GM12872 (cell line): ENCODE measurements at regions not wholly inside any gene's neighbourhood (a gene's known extent, or its start where the extent isn't known, plus 50 kb on each side); places are given as distances from the start of the nearest gene placed in this dataset.

ENCODE experiments used
- CTCF ChIP-seq: IDR thresholded peaks from 3 replicates; pipeline ENCODE4 v1.5.1; 2011; ENCODE audit warnings: low read depth, mild to moderate bottlenecking, low read length, moderate library complexity; ENCODE audit not compliant: insufficient read depth

DNA sequence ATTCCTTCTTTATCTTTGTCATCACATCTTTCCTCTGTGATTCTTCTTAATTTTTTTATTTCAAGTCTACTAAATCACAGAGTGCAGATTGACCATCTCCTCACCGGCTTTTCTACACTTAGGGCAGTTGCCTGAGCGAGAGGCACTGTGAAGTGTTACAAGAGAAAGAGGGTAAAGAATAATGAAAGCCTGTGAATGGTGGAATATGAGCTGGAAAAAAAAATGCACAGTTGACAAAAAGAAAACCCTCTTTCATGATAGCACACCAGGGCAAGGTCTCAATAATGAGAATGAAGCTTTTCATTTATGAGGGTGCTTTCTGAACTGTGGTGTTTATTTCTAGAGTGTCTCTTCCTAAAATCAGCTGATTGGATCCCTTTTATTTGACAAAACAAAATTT lies 106.2 kb upstream of the PDE3A start:
- no peak for TF ChIP-seq CTCF

GRCh38 chr12:20264026-20264425 lies 104.3 kb upstream of the PDE3A start:
- no peak for TF ChIP-seq CTCF

DNA sequence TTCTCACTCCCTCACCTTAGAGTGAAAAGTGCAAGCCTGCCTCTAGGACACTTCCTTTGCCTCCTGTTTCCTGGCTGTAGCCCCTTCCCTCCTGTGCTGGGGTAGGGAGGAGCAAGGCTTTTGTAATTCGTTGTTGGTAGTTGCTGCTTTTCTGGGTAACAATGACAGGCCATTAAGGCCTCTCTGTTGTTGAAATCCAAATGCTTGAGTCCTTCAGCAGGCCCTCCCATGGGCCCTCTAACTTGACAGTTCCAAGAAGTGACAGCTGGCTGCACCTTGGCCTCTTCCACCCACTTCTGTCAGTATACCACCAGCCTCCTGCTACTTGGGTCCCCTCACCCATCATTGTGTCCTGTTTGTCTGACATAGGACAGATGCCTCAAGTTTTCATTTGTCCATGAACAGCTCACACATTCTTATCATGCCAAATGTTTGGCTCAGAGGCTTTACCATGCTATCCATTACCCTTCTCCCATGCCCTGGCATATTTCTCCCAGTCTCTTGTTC lies 103.7 kb upstream of the PDE3A start:
- no peak for TF ChIP-seq CTCF

DNA sequence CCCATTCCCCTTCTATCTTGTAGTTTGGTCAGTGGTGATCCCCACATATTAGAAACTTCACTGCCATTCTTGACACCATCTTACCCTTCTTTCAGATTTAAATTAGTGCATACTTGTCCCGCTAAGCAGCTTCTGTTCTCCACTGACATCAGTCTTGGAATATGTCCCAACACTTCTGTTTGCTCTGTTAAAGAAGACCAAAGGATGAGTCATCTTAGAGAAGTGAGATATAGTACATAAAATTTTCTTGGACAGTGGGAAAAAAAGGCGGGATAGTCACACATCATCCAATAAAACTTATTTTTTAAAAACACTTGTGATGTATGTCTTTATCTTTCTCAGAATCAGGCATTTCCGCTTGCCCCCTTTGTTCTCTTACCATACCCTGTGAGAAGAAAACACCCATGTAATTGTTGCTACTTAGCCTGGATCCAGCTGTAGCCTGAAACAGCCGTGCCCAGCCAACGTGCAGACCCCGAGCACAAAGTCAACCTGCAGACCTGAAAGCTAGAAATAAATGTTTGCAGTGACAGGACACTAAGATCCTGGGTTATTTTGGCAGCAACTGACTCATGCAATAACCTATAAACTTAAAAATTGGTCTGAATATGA lies 100.1 kb upstream of the PDE3A start:
- no peak for TF ChIP-seq CTCF

DNA sequence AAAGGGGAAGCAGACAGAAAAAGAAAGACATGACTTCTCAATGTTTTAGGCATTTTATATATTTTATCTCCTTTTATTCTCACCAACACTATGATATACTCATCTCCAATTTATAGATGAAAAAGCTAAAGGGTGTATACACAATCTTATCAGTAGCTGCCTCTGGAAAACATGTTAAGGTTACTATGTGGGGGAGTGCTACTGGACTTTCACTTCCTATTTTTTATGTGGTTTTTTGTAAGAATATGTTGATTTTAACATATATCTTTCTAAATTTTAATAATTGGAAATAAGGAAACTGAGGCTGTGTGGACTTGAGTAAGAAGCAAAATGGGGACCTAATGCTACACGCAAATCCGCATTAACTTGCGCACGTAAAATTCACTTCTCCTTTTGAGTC lies 99.6 kb upstream of the PDE3A start:
- TF ChIP-seq CTCF: no peak

DNA sequence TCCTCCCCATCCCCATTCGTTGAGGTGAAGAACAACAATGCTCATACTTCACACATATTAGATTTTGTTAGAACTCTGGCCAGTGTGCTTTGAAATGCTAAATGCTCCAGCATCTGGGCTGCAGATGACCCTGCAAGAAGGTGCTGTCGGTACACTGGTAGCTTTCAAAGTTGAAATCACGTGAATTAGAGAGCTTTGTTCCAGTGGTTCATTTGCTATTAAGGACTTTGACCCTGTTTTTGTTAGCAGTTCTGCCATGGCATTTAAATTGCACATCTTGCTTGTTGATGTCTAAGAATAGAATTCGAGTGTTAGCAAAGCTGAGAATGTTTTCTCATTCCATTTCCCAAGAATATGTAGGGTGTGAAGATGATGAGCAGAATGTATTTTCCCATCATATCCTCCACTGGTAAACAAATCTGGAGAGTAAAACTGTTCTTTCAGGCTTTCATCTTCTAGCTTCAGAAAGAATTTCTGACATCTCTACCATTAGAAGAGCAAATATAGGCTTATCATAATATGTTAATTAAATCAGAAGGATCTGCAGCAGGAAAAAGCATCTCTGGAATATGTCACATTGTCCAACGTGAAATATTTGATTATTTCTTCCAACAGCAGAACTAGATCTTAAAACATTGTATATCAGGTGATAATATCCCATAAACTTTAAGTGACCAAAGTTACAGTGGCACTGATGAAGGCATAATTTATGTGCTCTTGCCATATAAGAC lies 98.8 kb upstream of the PDE3A start:
- no peak for TF ChIP-seq CTCF

DNA sequence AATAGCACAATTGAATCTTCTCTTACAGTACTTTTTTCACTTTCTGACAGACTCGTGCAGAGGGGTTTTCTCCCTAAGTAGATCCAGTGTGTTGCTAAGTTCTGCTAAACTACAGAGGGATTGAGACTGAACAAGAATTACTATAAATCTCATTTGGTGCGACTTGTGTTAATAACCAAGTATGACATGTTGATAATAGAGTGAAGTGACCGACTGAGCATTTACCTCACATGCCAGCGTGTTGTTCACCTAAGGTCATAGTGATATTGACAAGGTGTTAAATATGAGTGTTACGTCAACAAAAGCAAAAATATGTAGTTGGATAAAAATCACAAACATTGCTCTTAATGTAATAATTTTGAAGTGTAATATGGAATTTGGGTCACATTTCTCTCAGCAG lies 97.8 kb upstream of the PDE3A start:
- TF ChIP-seq CTCF: no peak
